ENCODE measurements at regions not wholly inside any gene's neighbourhood (a gene's known extent, or its start where the extent isn't known, plus 50 kb on each side); places are given as distances from the start of the nearest gene placed in this dataset.

- TF ChIP-seq, protein P1, sequence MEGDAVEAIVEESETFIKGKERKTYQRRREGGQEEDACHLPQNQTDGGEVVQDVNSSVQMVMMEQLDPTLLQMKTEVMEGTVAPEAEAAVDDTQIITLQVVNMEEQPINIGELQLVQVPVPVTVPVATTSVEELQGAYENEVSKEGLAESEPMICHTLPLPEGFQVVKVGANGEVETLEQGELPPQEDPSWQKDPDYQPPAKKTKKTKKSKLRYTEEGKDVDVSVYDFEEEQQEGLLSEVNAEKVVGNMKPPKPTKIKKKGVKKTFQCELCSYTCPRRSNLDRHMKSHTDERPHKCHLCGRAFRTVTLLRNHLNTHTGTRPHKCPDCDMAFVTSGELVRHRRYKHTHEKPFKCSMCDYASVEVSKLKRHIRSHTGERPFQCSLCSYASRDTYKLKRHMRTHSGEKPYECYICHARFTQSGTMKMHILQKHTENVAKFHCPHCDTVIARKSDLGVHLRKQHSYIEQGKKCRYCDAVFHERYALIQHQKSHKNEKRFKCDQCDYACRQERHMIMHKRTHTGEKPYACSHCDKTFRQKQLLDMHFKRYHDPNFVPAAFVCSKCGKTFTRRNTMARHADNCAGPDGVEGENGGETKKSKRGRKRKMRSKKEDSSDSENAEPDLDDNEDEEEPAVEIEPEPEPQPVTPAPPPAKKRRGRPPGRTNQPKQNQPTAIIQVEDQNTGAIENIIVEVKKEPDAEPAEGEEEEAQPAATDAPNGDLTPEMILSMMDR (conservative IDR thresholded peaks at IDR 0.05; ENCODE audit: low read length), result no peak
- TF ChIP-seq EZH2phosphoT487 (IDR thresholded peaks at IDR 0.05; ENCODE audit: borderline replicate concordance), result no peak
Measured at GRCh38 chr3:124566701-124567100, 163.6 kb upstream of the UMPS start.

All from Loucy (cell line).